ENCODE measurements at regions not wholly inside any gene's neighbourhood (a gene's known extent, or its start where the extent isn't known, plus 50 kb on each side); places are given as distances from the start of the nearest gene placed in this dataset.

DNA sequence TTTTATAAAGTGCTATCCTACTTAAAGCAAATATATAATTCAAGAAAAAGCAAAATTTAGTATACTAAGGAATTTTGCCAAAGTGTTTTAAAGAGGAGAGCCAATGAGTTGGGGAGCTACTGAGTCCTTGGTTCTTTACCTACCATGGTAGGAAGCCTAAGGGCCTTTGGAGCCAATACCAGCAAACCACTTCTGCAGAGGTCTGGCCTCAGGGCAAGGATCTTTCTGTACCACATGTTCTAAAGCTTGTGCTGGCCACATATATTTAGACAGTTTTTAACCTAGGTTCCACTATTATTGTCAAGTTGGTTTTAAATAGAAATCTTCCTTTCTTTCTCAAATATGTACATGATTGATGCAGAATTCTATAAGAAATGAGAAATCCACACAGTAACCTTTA lies 172.3 kb upstream of the NREP start:
- TF ChIP-seq EZH2phosphoT487 (IDR thresholded peaks at IDR 0.05; ENCODE audit: low read depth, severe bottlenecking, unreplicated experiment) (no peak), EZH2 (IDR thresholded peaks at IDR 0.05; ENCODE audit: borderline replicate concordance) (no peak)
- TF ChIP-seq, protein P1, sequence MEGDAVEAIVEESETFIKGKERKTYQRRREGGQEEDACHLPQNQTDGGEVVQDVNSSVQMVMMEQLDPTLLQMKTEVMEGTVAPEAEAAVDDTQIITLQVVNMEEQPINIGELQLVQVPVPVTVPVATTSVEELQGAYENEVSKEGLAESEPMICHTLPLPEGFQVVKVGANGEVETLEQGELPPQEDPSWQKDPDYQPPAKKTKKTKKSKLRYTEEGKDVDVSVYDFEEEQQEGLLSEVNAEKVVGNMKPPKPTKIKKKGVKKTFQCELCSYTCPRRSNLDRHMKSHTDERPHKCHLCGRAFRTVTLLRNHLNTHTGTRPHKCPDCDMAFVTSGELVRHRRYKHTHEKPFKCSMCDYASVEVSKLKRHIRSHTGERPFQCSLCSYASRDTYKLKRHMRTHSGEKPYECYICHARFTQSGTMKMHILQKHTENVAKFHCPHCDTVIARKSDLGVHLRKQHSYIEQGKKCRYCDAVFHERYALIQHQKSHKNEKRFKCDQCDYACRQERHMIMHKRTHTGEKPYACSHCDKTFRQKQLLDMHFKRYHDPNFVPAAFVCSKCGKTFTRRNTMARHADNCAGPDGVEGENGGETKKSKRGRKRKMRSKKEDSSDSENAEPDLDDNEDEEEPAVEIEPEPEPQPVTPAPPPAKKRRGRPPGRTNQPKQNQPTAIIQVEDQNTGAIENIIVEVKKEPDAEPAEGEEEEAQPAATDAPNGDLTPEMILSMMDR (IDR thresholded peaks at IDR 0.05; ENCODE audit: poor library complexity) = no peak
